Stimulated activated CD4-positive, alpha-beta T cell treated with anti-CD3 and anti-CD28 coated beads, Interleukin-2, amount 100 ng/mL, for 4 hours (primary cell): ENCODE measurements at regions not wholly inside any gene's neighbourhood (a gene's known extent, or its start where the extent isn't known, plus 50 kb on each side); places are given as distances from the start of the nearest gene placed in this dataset.
"Not testable (repeated sequence)": the region's sequence is repeated elsewhere in the genome, so short reads cannot be mapped to it uniquely, and the experiment has no call there.

Source experiments
- DNase-seq: peaks from one replicate; pipeline ENCODE4 v3.0.0-alpha.2; 2020; ENCODE audit warnings: low read depth

DNA sequence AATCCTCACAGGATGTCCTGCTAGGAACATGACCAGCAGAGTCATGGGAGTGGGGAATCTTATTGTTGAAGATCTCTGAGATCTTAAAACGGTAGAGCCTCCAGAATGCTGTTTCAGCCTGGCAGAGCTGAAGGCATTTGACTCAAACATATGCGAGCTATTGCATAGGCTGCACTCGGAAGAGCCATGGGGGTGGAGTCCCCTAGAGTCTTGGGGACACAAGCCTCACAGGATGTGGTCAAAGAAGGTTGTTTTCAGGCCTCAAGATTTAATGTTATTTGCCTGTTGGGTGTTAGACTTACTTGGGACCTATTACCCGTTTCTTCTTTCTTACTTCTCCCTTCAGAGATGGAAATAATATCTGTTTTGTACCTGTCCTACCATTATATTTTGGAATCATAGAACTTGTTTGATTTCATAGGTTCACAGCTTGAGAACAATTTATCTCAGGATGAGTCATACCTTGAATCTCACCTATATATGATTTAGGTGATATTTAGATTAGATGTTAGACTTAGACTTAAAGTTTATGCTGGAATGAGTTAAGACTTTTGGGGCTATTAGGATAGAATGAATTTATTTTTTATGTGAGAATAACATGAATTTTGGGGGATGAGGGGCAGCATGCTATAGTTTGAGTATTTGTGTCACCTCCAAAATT lies 172.2 kb upstream of the ATP2B1 start:
- DNase-seq = no peak

DNA sequence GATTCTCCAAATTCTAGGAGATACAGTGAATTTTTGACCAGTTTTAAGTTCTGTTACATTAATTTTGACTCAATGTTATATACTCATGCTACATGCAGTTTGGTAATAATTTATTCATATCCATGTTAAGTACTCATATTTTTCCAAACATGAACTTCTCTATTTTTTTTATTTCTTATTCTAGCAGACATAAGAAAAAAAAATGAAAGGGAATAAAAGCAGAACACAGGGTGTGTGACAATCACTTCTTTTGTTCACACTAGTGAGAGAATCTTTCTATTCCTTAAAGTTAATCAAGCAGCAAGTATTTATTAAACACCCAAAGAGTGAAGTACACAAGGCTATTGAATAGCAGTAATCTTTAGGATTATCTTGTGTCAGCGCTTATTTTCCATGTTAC lies 171.1 kb upstream of the ATP2B1 start:
- DNase-seq = no peak

DNA sequence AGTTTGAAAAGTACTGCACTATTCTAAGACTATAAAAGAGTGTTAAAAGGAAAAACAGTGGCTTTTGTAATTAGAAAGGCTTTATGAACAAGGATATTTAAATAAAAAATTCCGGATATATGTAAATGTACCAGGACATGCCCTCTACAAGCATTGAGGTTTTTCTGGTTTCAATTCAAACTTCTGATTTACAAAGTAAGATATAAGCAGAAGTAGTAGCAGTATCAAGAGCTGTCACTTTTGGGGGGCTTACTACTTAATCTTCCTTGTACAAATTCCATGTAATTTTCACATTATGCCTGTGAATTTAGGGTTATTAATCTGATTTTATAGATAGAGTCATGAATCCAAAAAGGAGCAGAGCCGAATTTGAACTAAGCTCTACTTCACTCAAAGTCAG lies 170.3 kb upstream of the ATP2B1 start:
- DNase-seq = no peak

DNA sequence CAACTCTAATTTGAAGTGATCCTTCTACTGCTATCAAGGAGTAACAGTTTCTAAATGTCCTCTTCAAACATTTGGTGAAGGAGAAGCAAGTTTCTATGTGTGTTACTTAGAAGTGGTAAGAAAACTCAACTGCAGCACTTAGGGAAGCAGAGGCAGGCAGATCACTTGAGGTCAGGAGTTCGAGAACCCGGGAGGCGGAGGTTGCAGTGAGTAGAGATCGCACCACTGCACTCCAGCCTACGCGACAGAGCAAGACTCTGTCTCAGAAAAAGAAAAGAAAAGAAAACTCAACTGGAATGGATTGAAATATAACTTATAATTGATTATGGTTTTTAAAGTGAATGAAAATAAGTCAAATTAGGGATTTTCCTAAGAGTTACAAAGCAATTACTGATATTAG lies 169.7 kb upstream of the ATP2B1 start:
- no peak for DNase-seq

DNA sequence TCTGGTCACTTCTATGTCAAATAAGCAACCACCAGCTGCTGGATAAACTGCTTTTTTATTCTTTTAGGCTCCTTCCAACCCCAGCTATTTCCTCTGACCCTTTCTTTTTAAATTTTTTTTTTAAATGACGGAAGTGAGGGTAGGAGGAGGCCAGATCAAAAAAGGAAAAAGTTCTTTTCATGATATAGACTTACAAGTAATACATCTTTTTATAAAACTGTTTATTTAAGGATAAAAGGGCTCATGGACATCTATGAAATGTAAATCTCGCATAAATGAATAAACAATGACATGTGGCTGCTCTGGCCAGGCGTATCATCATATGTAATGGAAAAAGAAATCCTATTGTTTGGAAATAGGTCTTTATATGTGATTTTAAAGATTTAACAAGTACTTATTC lies 169.0 kb upstream of the ATP2B1 start:
- DNase-seq = no peak

DNA sequence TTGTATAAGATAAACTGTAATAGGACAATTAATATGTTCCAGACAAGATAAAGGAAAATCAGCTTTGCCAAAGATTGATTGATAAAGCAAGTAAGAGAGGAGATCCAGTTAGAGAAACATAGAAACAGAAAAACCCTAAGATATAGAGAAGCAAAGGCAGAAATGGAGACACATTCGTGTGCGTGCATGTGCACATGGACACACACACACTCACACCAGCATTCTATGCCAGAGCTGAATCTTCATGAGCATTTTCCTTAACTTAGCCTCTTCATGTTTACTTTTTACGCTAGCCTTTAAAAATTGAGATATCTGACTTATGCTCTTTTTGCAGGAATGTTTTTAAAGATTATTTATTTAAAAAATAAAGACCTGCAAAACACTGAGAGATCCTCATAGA lies 168.5 kb upstream of the ATP2B1 start:
- DNase-seq = no peak

DNA sequence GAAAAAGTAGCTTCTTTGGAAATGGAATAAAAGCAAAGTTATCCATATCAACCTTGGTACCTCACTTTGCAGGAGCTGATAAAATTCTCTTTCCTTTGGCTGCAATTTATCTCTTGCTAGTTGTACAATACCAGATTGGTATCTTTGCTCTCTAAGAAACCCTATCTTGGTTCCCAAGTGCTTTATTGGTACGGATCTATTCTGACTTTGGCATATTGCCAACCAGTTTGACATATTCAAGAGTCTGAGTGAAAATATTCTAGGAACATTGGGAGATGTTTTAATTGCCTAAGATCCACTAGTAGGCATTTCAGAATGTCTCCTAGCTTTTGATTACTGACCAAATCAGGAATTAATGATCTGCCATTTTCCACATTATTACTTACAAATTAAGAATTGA lies 167.2 kb upstream of the ATP2B1 start:
- DNase-seq = no peak

DNA sequence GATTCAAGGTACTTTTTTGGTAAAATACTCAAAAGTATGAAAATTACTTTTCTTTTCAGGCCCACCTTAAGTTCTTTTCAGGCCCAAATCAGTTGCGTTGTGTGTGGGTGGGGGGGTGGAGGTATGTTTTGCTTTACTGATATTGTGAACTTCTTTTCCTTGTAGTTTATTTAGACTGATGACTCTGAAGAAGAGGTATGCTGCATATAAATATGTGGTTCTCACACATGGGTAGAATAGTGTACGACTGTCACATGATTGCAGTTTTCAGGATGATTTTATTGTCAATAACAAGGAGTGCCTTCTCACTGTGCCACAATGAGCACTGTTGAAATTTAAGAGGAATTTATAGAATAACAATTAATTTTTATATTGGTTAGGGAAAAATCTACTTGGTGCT lies 166.6 kb upstream of the ATP2B1 start:
- no peak for DNase-seq

DNA sequence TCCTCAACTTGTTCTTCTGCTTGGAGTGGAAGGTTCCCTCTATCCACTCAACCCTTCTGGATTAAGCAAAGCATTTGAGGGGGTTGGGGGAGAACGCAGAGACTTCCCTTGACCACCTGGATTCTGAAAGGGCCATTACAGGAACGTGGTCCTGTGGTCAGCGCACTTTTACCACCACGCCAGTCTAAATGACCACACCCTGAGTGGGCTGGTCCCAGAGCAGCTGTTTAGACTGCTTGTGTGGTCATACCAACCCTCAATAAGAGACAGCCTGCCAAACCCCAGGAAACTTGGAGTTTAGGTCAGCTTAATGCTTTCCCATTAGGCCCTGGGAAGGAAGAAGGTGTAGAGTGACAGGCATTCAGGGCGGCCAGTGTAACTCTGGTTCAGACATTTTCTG lies 165.5 kb upstream of the ATP2B1 start:
- no peak for DNase-seq

DNA sequence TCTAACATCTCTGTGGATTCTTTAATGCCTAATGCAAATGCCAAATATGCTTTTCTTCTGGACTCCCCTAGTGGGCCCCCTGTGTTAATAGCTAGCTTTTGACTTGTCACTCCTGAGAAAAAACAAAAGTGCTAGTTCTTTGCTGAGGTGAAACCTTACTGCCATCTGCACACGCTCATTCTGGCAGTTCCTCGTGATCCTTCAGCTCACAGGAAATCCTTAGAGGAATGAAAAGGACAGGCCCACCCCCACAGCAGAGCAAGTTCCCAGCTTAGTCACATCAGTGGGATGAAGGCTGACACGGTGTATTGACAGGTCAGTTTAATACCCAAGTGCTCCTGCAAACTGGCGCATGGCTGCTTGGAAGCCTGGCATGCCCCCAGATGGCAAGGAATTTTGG lies 165.1 kb upstream of the ATP2B1 start:
- no peak for DNase-seq

DNA sequence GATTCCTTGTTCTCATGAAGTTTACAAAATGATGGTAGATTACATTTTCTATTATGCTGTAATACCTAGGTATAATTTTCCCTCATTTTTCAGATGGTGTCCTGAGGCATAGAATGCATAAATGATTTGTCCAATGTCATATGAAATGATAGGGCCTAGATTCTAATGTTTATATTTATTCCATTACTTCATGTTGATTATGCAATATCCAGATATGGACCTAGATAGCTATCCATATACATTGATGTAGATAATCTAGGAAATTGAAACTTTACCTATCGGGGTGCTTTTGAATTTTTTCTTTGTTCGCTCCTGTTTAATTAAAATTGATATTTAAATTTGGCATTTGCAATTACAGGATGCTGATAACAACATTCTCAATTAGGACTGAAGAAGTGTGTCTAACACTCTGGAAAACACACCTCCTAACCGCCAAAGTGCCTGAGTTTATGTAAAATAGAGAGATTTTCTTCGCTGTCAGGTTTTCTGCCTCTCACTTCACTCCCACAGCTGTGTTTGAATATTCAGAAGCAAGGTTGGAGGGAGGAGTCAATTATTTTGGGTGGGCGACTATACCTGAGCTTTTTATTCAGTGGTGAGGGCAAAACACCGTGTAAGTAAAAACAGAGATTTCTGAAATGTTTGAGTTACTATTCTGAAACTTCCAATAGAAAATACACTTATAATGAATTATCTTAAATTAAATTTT lies 164.4 kb upstream of the ATP2B1 start:
- no peak for DNase-seq

DNA sequence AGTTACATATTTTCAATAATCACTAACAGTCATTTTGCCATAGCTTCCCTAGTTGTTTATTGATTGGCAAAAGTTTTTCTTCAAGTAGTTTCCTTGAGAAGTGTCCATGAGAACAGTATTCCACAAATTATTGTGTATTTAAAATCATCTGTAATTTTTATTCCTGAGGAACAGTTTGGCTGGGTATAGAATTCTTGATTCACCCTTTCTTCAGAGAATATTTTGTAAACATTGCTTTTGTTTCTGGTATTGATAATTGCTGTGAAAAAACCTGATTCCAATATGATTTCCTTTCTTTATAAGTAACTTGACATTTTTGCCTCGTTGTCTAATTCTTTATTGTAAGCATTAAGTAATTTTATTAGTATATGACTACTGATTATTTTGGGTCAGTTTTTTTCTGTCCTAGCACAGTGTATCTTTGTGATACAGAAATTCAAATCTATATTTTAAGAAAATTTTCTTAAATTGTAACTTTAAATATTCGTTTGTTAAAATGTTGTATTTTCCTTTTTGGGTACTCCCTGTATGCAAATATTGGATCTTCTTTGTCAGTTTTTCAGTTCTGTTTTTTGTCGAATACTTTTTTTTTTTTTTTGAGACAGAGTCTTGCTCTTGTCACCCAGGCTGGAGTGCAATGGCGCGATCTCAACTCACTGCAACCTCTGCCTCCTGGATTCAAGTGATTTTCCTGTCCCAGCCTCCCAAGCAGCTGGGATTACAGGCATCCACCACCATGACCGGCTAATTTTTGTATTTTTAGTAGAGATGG lies 162.0 kb upstream of the ATP2B1 start:
- no peak for DNase-seq

DNA sequence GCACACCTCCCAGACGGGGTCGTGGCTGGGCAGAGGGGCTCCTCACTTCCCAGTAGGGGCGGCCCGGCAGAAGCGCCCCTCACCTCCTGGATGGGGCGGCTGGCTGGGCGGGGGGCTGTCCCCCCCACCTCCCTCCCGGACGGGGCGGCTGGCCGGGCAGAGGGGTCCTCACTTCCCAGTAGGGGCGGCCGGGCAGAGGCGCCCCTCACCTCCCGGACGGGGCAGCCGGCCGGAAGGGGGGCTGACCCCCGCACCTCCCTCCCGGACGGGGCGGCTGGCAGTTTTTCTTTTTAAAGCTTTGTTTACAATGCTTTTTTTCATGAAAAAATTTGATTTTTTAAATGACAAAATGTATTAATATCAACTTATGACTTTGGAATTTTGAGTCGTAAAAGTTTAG lies 159.0 kb upstream of the ATP2B1 start:
- not testable (repeated sequence) for DNase-seq

DNA sequence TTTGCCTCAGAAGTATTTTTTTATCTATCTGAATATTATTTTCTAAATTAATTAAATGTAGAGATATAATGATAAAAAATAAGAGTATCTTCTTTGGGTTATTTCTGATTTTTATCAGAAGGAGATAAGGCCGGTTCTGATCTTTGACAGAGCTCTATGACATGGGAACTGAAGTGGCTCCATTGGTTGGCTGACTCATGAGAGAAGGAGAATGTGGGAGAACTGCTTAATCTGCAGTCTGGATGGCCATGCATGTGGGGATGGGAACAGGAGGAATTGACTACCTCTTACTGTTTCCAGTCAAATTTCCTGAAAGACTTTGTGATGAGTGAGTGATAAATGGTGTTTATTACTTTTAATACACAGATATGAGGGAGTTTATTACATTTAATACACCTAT lies 155.8 kb upstream of the ATP2B1 start:
- no peak for DNase-seq

DNA sequence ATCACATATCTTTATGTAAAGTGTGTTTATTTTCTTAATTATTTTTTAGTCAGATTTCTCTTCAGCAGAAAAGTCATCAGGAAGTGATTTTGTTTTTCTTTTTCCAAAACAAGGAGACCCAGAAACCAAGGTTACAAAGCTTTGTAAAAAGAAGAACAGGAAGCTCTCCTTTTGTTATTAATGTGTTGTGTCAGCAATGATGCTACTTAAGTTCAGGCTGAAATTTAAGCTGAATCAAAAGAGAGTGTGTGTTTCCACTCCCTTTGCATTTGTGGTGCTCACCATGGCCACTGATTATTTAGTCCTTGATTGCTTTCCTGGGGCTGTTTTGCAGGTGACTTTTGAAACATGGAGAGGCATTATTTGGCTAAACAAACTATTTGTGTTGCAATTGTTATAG lies 155.3 kb upstream of the ATP2B1 start:
- no peak for DNase-seq

DNA sequence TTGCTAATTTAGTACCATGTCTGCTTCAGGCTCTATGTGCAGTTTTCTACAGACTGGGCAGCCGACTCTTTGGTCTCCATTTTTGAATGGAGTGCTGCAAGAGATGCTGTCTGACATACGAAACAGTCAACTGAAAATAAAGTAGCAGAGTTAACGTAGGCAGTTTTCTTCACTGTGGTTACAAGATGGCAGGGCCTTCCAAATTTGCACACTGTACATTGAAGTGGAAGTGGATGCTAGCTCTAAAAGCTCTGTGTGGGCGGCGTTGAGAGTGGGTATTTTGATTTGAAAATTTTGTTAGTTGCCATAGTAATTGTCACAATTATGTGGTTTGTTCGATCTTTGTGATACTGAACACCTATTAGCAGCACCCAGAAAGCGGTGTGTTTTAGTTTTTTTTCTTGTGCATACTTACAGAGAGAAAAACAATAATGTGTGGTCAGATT lies 154.9 kb upstream of the ATP2B1 start:
- DNase-seq = peak; percentile 36

DNA sequence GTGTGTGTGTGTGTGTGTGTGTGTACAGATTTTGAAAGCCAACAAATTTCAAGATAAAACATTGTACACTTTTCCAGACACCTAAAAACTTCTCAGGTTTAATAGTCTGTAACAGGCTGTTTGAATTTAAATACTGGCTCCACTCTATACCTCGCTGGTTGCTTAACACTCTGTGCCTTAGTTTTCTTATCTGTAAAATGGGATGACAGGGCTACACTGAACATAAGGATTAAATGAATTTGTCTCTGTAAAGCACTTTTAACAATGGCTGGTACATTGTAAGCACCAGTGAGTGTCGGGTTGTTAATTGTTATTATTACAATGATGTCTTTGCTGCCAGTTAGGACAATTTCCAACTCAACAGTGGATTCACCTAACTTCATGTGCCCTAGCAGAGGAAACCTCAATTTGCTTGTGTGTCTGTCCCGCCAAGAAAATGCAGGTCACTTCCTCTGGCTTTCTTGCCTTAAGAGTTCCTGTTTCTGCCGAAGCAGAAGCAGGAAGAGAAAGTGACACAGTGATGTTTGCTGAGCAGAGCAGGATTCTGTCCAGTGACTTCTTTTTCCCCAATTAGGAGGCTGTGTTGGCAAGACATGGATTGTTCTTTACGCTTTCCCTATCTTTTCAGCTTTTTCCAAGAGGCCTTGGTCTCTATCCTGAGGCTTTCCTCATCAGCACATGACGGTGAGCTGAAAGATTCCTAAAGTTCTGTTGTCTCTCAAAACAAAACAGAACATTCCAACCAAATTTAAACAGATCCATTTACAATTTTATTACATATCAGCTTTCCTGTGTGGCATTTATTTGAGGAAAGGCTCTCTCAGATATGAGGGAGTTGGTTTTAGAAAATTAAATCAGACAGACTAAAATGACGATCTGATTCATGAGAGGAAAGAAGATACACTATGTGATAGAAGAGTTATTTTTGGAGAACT lies 154.1 kb upstream of the ATP2B1 start:
- DNase-seq = no peak

DNA sequence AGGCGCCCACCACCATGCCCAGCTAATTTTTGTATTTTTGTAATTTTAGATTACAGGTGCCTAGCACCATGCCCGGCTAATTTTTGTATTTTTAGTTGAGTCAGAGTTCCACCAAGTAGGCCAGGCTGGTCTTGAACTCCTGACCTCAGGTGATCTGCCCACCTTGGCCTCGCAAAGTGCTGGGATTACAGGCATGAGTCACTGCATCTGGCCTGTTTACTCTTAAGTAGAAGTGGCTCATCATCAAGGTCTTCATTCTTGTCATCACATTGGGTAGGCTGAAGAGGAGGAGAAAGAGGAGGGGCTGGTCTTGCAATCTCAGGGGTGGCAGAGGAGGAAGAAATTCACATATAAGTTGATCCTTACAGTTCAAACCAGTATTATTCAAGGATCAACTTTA lies 152.4 kb upstream of the ATP2B1 start:
- DNase-seq = no peak

DNA sequence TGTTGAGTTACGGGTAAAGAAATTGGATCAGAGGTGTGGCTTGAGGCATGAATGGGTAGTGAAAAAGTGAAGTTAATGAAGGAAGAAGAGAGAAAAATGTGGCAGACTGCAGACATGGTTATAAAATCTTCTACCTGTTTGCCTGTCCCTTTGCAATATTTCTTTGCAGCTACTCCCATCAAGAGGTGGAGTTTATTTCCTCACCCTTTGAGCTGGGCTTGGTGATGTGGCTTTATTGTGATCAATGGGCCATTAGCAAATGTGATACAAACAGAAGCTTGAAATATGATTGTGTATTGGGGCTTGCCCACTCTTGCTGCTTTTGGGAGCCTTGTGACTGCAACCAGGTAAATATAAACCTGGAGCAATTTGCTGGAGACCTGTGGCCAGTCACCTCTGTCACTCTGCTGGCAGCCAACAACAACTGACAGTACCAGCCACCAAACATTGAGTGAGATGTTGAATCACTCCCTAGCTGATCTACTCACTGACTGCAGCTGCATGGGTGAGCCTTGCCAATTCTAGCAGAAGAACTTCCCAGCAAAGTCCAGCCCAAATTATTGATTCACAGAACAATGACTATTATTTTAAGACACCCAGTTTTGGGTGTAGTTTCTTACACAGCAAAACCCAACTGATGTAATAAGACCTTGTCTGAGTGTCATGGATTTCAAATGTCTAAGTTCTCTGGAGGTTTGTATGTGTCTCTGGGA lies 151.0 kb upstream of the ATP2B1 start:
- no peak for DNase-seq

DNA sequence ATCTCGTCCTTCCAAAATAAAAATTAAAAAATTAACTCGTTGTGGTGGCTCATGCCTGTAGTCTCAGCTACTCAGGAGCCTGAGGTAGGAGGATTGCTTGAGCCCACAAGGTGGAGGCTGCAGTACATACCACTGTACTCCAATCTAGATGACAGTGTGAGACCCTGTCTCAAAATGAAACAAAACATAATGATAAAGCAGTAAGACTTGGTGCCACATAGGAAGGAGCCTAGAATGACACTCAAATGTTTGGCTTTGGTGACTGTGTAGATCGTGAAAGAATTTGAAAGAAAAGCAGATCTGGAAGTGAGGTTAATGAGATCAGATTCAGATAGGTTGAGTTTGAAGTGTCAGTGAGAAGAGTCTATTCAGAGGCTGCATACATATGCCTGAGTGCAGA lies 150.1 kb upstream of the ATP2B1 start:
- no peak for DNase-seq

DNA sequence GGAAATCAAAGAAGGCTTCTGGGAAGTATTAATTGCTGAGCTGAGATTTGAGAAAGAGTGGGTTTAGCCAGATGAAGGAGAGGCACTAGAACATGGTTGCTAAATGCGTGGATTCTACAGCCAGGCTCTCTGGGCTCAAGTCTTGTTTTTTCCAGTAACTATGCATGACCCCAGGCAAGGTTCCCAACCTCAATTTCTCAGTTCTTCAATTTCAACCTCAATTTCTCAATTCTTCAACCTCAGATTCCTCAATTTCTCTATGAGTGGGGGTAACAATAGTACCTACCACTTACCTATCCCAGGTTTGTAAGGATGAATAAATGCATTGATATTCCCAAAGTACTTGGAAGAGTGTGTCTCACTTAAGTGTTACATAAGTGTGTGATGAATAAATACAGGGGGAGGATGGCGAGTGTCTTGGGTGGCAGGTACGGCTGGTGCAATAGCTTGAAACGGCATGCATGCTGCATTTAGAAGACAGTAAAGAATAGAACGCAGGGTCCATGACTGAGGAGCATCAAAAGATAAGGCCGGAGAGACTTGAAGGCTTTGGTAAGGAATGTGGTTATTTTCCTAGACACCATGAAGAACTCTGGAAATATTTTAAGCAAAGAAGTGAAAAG lies 149.1 kb upstream of the ATP2B1 start:
- no peak for DNase-seq
